K562 (cell line): ENCODE measurements at regions not wholly inside any gene's neighbourhood (a gene's known extent, or its start where the extent isn't known, plus 50 kb on each side); places are given as distances from the start of the nearest gene placed in this dataset.

Experiments
- ATAC-seq: fragments of 200-7000 bp; cut with Tn5 transposase; 3 replicates; pipeline ENCODE4 v1.9.1; 2020; ENCODE audit warnings: moderate library complexity
- BruUV-seq: library from RNA; stranded (reverse); fragments of 400-500 nt; replicated peaks from 2 replicates; lab custom pipeline; 2021; lab: Mats Ljungman, UMichigan
- CTCF ChIA-PET: fragments of 300-600 bp; formaldehyde crosslinking; extraction: SDS; loops from one replicate; lab custom pipeline; 2021; ENCODE audit warnings: low intra/inter-chr PET ratio; lab: Yijun Ruan, JAX
- POLR2A ChIA-PET: fragments of 300-600, 350-650 bp; sonication (Branson Sonifier 250); formaldehyde crosslinking; extraction: SDS; loops from one replicate; lab custom pipeline; 2021; ENCODE audit warnings: antibody characterized with exemption, inconsistent platforms; lab: Yijun Ruan, JAX
- DNase-seq, 4 experiments: peaks; one replicate each; pipeline versions ENCODE4 v3.0.0 to v3.0.0-alpha.2; 2011 to 2018; ENCODE audit warnings: low spot score in 3 of 4, mixed read lengths in 3 of 4; ENCODE audit errors: extremely low read depth in 1 of 4
- FAIRE-seq: peaks from 2 replicates; lab custom pipeline; 2011; peaks lifted over from hg19 to GRCh38; lab: Jason Lieb, UNC
- H2AFZ ChIP-seq: 2 replicates; pipeline ENCODE4 v1.6.0; 2011; ENCODE audit warnings: low read depth, low read length, control low read depth, inconsistent platforms
- H3K27ac ChIP-seq: fragments of 200-600 bp; 3 replicates; pipeline ENCODE4 v1.8.0; 2011; ENCODE audit warnings: low read depth, mild to moderate bottlenecking, control low read depth, inconsistent platforms, low read length, moderate library complexity, mixed read lengths; ENCODE audit errors: extremely low read depth
- H3K27me3 ChIP-seq, 2 experiments: fragments of 300-600 bp in 1 of 2; 2 replicates in 1 of 2; 3 replicates in 1 of 2; pipeline versions ENCODE4 v1.6.0 to v1.8.0; 2011; ENCODE audit warnings: inconsistent platforms in 2 of 2, low read length in 2 of 2, mild to moderate bottlenecking in 1 of 2, mixed read lengths in 1 of 2, moderate library complexity in 1 of 2; ENCODE audit not compliant: control insufficient read depth in 2 of 2, insufficient read depth in 2 of 2
- H3K36me3 ChIP-seq: fragments of 300-600 bp; 3 replicates; pipeline ENCODE4 v1.8.0; 2011; ENCODE audit warnings: mild to moderate bottlenecking, low read length, inconsistent platforms; ENCODE audit not compliant: control insufficient read depth, insufficient read depth
- H3K4me1 ChIP-seq, 2 experiments: fragments of 200-600 bp in 1 of 2; replicated peaks in 1 of 2; 2 replicates in 1 of 2; 3 replicates in 1 of 2; pipeline versions ENCODE4 v1.5.1 to v1.8.0; 2011; ENCODE audit warnings: inconsistent platforms in 2 of 2, low read length in 2 of 2, mild to moderate bottlenecking in 1 of 2, mixed read lengths in 1 of 2, moderate library complexity in 1 of 2; ENCODE audit not compliant: control insufficient read depth in 2 of 2, insufficient read depth in 2 of 2
- H3K4me2 ChIP-seq: 2 replicates; pipeline ENCODE4 v1.6.1; 2011; ENCODE audit warnings: low read length, control low read depth, inconsistent platforms, mixed read lengths; ENCODE audit not compliant: insufficient read depth
- H3K4me3 ChIP-seq: fragments of 200-600 bp; sonication (generic), shearing (Covaris generic); 2 replicates; pipeline ENCODE4 v1.5.1; 2016; ENCODE audit warnings: control low read depth, inconsistent platforms
- H3K79me2 ChIP-seq: fragments of 200-600 bp; 3 replicates; pipeline ENCODE4 v1.8.0; 2011; ENCODE audit warnings: low read length, inconsistent platforms; ENCODE audit not compliant: control insufficient read depth, insufficient read depth
- H3K9ac ChIP-seq, 2 experiments: 2 replicates each; pipeline versions ENCODE4 v1.6.0 to v1.6.1; 2011; ENCODE audit warnings: low read depth in 2 of 2, low read length in 2 of 2, control low read depth in 1 of 2, inconsistent platforms in 1 of 2, mild to moderate bottlenecking in 1 of 2, mixed read lengths in 1 of 2; ENCODE audit not compliant: insufficient read depth in 1 of 2
- H3K9me1 ChIP-seq: one replicate; pipeline ENCODE4 v1.6.0; 2011; ENCODE audit warnings: inconsistent platforms, mild to moderate bottlenecking, low read length, moderate library complexity; ENCODE audit not compliant: control insufficient read depth, insufficient read depth
- H3K9me3 ChIP-seq: replicated peaks from 2 replicates; pipeline ENCODE4 v1.5.1; 2011; ENCODE audit warnings: low read depth, low read length, inconsistent platforms; ENCODE audit not compliant: control insufficient read depth, insufficient read depth
- H4K20me1 ChIP-seq: replicated peaks from 2 replicates; pipeline ENCODE4 v1.6.1; 2011; ENCODE audit warnings: low read length, inconsistent platforms, mixed read lengths; ENCODE audit not compliant: control insufficient read depth, insufficient read depth
- ARID2 ChIP-seq: fragments of 450-650 bp; IDR thresholded peaks from 2 replicates; pipeline ENCODE4 v1.6.1; 2017; ENCODE audit warnings: antibody characterized with exemption, mild to moderate bottlenecking
- E2F3 ChIP-seq: fragments of 250-450 bp; sonication (Bioruptor Pico); IDR thresholded peaks from 2 replicates; pipeline ENCODE4 v1.4.0; 2020; ENCODE audit warnings: mild to moderate bottlenecking
- GABPA ChIP-seq: fragments of 200-800 bp; sonication (Bioruptor generic); conservative IDR thresholded peaks from 2 replicates; pipeline ENCODE4 v1.6.1; 2016; ENCODE audit warnings: low read depth, missing genetic modification characterization, missing compliant biosample characterization
- GATAD2A ChIP-seq: fragments of 450-650 bp; IDR thresholded peaks from 2 replicates; pipeline ENCODE4 v1.6.1; 2017
- IRF1 ChIP-seq: sonication (generic); formaldehyde crosslinking; IDR thresholded peaks from 2 replicates; pipeline ENCODE4 v1.8.0; 2022; ENCODE audit warnings: missing genetic modification reagents, mild to moderate bottlenecking, borderline replicate concordance
- NFIX ChIP-seq: fragments of 250-450 bp; sonication (Bioruptor Pico); IDR thresholded peaks from 2 replicates; pipeline ENCODE4 v1.4.0; 2020; ENCODE audit warnings: low read depth, mild to moderate bottlenecking, moderate library complexity
- RBM34 ChIP-seq: fragments of 200-400 bp; formaldehyde crosslinking; IDR thresholded peaks from 2 replicates; pipeline ENCODE4 v1.6.1; 2018; ENCODE audit warnings: low read length, borderline replicate concordance; ENCODE audit not compliant: insufficient read depth
- TRIM24 ChIP-seq, 2 experiments: fragments of 450-650 bp; IDR thresholded peaks; 2 replicates each; pipeline ENCODE4 v1.6.1; 2016
- ZBED1 ChIP-seq: IDR thresholded peaks from 2 replicates; pipeline ENCODE4 v1.6.1; 2014
- WGBS: fragments of 100-300 bp; shearing (Covaris generic); methylation state at CpG from one replicate; pipeline ENCODE4 v1.1.6; 2016; ENCODE audit warnings: low coverage, mixed read lengths; ENCODE audit not compliant: insufficient coverage; ENCODE audit errors: missing lambda C conversion rate; 5-methylcytosine and 5-hydroxymethylcytosine counted together
- in situ Hi-C: fragments of 300-500 bp; cut with MboI; formaldehyde crosslinking; loops from 4 replicates; pipeline ENCODE4 v1.15.0; 2018; ENCODE audit warnings: inconsistent platforms, mixed read lengths
- intact Hi-C: fragments of 100-400 bp; cut with micrococcal nuclease; formaldehyde crosslinking; loops from 2 replicates; pipeline ENCODE4 v1.14.2; 2022
- TF ChIP-seq, protein P1 (sequence below): fragments of 250-450 bp; sonication (Bioruptor Pico); IDR thresholded peaks from 2 replicates; pipeline ENCODE4 v1.5.1; 2021; ENCODE audit warnings: mild to moderate bottlenecking

- FAIRE-seq, result no peak
- no peaks in the 10 kb centered on the region for H3K36me3 ChIP-seq
- TF ChIP-seq GABPA (tag) (no peak), RBM34 (no peak), TRIM24 (IDR thresholded peaks at IDR 0.05) (no peak), NFIX (CRISPR knock-in tag) (no peak)
- TF ChIP-seq, all 486 proteins: peak for 0
- no peak for ATAC-seq
- intact Hi-C loops, result no loop called here
- in situ Hi-C loops, result no loop called here
- no peak overlapping the region for H3K4me3 ChIP-seq
- 0% methylated on average over 2 of the region's 2 CpGs for WGBS
- DNase-seq, result no peak
- no peaks in the 10 kb centered on the region; the same call in 1 of the 2 replicates for H3K9me3 ChIP-seq
- no peaks in the 10 kb centered on the region for H3K27me3 ChIP-seq
- POLR2A ChIA-PET, result no interaction called here
- no peaks in the 10 kb centered on the region for H3K9me1 ChIP-seq
- H3K27ac ChIP-seq, result no peak overlapping the region
- CTCF ChIA-PET, result no interaction called here
- H3K4me2 ChIP-seq, result no peak overlapping the region
- no peaks in the 10 kb centered on the region for H4K20me1 ChIP-seq
- BruUV-seq, result no TSS peak
- no peaks in the 10 kb centered on the region for H3K79me2 ChIP-seq
- no peaks in the 10 kb centered on the region for H3K4me1 ChIP-seq
- no peak overlapping the region for H2AFZ ChIP-seq
- no peak overlapping the region for H3K9ac ChIP-seq
Observed at GRCh38 chr6:48691420-48691819, 580.4 kb upstream of the PTCHD4 start.

DNA sequence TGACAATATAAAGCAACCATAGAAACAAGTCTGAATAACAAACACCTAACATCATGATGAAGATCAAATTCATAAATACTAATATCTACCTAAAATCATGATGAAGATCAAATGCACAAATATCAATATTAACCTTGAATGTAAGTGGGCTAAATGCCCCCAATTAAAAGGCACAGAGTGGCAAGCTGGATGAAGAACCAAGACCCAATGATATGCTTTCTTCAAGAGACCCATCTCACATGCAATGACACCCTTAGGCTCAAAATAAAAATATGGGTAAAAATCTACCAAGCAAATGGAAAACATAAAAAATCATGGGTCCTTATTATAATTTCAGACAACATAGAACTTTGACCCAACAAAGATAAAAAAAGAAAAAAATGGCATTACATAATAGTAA, 578.5 kb upstream of the PTCHD4 start:
- in situ Hi-C loops (no loop called here), intact Hi-C loops (no loop called here)
- no TSS peak for BruUV-seq
- Histone ChIP-seq H3K27me3 (no peaks in the 10 kb centered on the region), H3K36me3 (no peaks in the 10 kb centered on the region), H3K9ac (no peak overlapping the region), H3K4me1 (no peaks in the 10 kb centered on the region), H4K20me1 (no peaks in the 10 kb centered on the region), H3K9me3 (no peaks in the 10 kb centered on the region; the same call in 1 of the 2 replicates), H3K9me1 (no peaks in the 10 kb centered on the region), H2AFZ (no peak overlapping the region), H3K4me3 (no peak overlapping the region), H3K79me2 (no peaks in the 10 kb centered on the region), H3K4me2 (no peak overlapping the region), H3K27ac (no peak overlapping the region)
- TF ChIP-seq, protein P1, sequence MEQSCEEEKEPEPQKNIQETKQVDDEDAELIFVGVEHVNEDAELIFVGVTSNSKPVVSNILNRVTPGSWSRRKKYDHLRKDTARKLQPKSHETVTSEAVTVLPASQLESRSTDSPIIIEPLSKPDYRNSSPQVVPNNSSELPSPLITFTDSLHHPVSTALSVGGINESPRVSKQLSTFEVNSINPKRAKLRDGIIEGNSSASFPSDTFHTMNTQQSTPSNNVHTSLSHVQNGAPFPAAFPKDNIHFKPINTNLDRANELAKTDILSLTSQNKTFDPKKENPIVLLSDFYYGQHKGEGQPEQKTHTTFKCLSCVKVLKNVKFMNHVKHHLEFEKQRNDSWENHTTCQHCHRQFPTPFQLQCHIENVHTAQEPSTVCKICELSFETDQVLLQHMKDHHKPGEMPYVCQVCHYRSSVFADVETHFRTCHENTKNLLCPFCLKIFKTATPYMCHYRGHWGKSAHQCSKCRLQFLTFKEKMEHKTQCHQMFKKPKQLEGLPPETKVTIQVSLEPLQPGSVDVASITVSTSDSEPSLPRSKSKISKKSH (CRISPR knock-in tag), result no peak
- TF ChIP-seq GATAD2A, result no peak
- TF ChIP-seq ZBED1, result no peak
- no peak for TF ChIP-seq E2F3 (CRISPR knock-in tag)
- no peak for TF ChIP-seq IRF1 (CRISPR knock-in tag)
- no peak for TF ChIP-seq ARID2
- ChIA-PET CTCF (no interaction called here), POLR2A (no interaction called here)
- DNase-seq (no peak), ATAC-seq (no peak), FAIRE-seq (no peak)
